PFSK-1 (cell line): ENCODE measurements at regions not wholly inside any gene's neighbourhood (a gene's known extent, or its start where the extent isn't known, plus 50 kb on each side); places are given as distances from the start of the nearest gene placed in this dataset.

Experiments used
- FOXP2 ChIP-seq: optimal IDR thresholded peaks from 2 replicates; pipeline ENCODE3; 2011; ENCODE audit warnings: borderline replicate concordance, control low read depth, inconsistent platforms; ENCODE audit not compliant: insufficient read depth; ENCODE audit errors: extremely low read length, extremely low read depth
- POLR2AphosphoS5 ChIP-seq: IDR thresholded peaks from 2 replicates; pipeline ENCODE4 v1.6.1; 2012; ENCODE audit warnings: low read depth, mild to moderate bottlenecking, control low read depth, low read length, moderate library complexity
- SIN3A ChIP-seq: IDR thresholded peaks from 2 replicates; pipeline ENCODE4 v1.6.1; 2012; ENCODE audit warnings: mild to moderate bottlenecking, low read length, moderate library complexity, borderline replicate concordance; ENCODE audit not compliant: insufficient read depth
- TAF1 ChIP-seq: IDR thresholded peaks from 2 replicates; pipeline ENCODE4 v1.6.1; 2012; ENCODE audit warnings: low read length, control low read depth, borderline replicate concordance; ENCODE audit not compliant: insufficient read depth
- TF ChIP-seq, protein P1 (sequence below), 2 experiments: IDR thresholded peaks; 2 replicates each; pipeline versions ENCODE4 v1.6.1 to v1.8.0; 2011 to 2012; ENCODE audit warnings: low read depth in 2 of 2, low read length in 2 of 2, control low read depth in 1 of 2, inconsistent platforms in 1 of 2, mild to moderate bottlenecking in 1 of 2, moderate library complexity in 1 of 2; ENCODE audit not compliant: insufficient read depth in 1 of 2

GRCh38 chrX:20479048-20479447 is 212.3 kb upstream of the RPS6KA3 start:
- no peak for TF ChIP-seq SIN3A
- TF ChIP-seq, protein P1, sequence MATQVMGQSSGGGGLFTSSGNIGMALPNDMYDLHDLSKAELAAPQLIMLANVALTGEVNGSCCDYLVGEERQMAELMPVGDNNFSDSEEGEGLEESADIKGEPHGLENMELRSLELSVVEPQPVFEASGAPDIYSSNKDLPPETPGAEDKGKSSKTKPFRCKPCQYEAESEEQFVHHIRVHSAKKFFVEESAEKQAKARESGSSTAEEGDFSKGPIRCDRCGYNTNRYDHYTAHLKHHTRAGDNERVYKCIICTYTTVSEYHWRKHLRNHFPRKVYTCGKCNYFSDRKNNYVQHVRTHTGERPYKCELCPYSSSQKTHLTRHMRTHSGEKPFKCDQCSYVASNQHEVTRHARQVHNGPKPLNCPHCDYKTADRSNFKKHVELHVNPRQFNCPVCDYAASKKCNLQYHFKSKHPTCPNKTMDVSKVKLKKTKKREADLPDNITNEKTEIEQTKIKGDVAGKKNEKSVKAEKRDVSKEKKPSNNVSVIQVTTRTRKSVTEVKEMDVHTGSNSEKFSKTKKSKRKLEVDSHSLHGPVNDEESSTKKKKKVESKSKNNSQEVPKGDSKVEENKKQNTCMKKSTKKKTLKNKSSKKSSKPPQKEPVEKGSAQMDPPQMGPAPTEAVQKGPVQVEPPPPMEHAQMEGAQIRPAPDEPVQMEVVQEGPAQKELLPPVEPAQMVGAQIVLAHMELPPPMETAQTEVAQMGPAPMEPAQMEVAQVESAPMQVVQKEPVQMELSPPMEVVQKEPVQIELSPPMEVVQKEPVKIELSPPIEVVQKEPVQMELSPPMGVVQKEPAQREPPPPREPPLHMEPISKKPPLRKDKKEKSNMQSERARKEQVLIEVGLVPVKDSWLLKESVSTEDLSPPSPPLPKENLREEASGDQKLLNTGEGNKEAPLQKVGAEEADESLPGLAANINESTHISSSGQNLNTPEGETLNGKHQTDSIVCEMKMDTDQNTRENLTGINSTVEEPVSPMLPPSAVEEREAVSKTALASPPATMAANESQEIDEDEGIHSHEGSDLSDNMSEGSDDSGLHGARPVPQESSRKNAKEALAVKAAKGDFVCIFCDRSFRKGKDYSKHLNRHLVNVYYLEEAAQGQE (IDR thresholded peaks at IDR 0.05; ENCODE audit: insufficient read depth in 1 of 2, low read depth in 2 of 2, low read length in 2 of 2), result no peak
- TF ChIP-seq POLR2AphosphoS5, result no peak
- no peak for TF ChIP-seq TAF1
- TF ChIP-seq FOXP2, result no peak
